ENCODE measurements at regions not wholly inside any gene's neighbourhood (a gene's known extent, or its start where the extent isn't known, plus 50 kb on each side); places are given as distances from the start of the nearest gene placed in this dataset.
A peak's percentile ranks its signal among the peaks of the same experiment; 100 is the strongest.

GRCh38 chr6:74964871-74965441, 240.9 kb downstream of the COL12A1 start:
- in situ Hi-C loops (cut with HindIII; ENCODE audit: low sequenced_read_pairs), result no loop called here
- no peak for DNase-seq (ENCODE audit: low read depth)
- H3K4me3 ChIP-seq (ENCODE audit: low read depth, low read length), result no peak overlapping the region
- no peak for TF ChIP-seq CTCF (IDR thresholded peaks at IDR 0.05; ENCODE audit: low read depth, low read length, missing control alignments)

- H3K4me3 ChIP-seq (ENCODE audit: low read depth, low read length), result no peak overlapping the region
- DNase-seq (ENCODE audit: low read depth), result no peak
- in situ Hi-C loops (cut with HindIII; ENCODE audit: low sequenced_read_pairs), result no loop called here
- TF ChIP-seq CTCF (IDR thresholded peaks at IDR 0.05; ENCODE audit: low read depth, low read length, missing control alignments), result no peak
These were observed 249.1 kb downstream of the COL12A1 start for GRCh38 chr6:74956559-74957428.

- in situ Hi-C loops (cut with HindIII; ENCODE audit: low sequenced_read_pairs), result no loop called here
- no peak for DNase-seq (ENCODE audit: low read depth)
These were observed 252.1 kb downstream of the COL12A1 start for GRCh38 chr6:74953708-74954107.

DNA sequence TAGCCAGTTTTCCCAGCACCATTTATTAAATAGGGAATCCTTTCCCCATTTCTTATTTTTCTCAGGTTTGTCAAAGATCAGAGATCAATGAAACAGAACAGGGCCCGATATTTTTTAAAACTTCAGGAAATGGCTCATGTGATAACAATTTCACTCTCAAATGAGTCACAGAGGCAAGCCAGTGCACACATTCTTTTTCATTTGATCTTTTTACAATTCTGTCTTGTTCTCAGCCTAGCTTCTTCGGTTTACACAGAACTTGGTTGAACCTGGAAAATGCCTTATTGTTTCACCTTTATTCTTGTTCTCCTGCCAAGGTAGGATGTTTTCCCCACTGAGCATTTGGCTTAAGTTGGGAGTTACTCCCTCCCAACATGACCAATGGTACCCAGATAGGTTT, 258.9 kb downstream of the COL12A1 start:
- in situ Hi-C loops (cut with HindIII; ENCODE audit: low sequenced_read_pairs), result no loop called here
- no peak overlapping the region for H3K4me3 ChIP-seq (ENCODE audit: low read depth, low read length)
- TF ChIP-seq CTCF (IDR thresholded peaks at IDR 0.05; ENCODE audit: low read depth, low read length, missing control alignments), result no peak
- peak; percentile 18 for DNase-seq (ENCODE audit: low read depth)

More at GRCh38 chr6:74953708-74954107, 252.1 kb downstream of the COL12A1 start:
- TF ChIP-seq CTCF (IDR thresholded peaks at IDR 0.05; ENCODE audit: low read depth, low read length, missing control alignments), result no peak
- no peak overlapping the region for H3K4me3 ChIP-seq (ENCODE audit: low read depth, low read length)

- H3K4me3 ChIP-seq (ENCODE audit: low read depth, low read length), result no peak overlapping the region
- no peak for DNase-seq (ENCODE audit: low read depth)
- in situ Hi-C loops (cut with HindIII; ENCODE audit: low sequenced_read_pairs), result loop anchor here (5.0 kb wide), 1 partner anchor 85 kb away; no protein-coding TSS in a partner anchor
- TF ChIP-seq CTCF (IDR thresholded peaks at IDR 0.05; ENCODE audit: low read depth, low read length, missing control alignments), result no peak
These were observed 263.7 kb downstream of the COL12A1 start for GRCh38 chr6:74942130-74942529.

GRCh38 chr6:74941424-74941823, 264.4 kb downstream of the COL12A1 start:
- DNase-seq (ENCODE audit: low read depth), result no peak
- no peak overlapping the region for H3K4me3 ChIP-seq (ENCODE audit: low read depth, low read length)
- no peak for TF ChIP-seq CTCF (IDR thresholded peaks at IDR 0.05; ENCODE audit: low read depth, low read length, missing control alignments)
- in situ Hi-C loops (cut with HindIII; ENCODE audit: low sequenced_read_pairs), result loop anchor here (5.0 kb wide), 1 partner anchor 86 kb away; no protein-coding TSS in a partner anchor
